HG03045 (cell line): ENCODE measurements at regions not wholly inside any gene's neighbourhood (a gene's known extent, or its start where the extent isn't known, plus 50 kb on each side); places are given as distances from the start of the nearest gene placed in this dataset.

Experiments
- ATAC-seq: cut with Tn5 transposase; IDR thresholded peaks from one replicate; pipeline ENCODE4 v1.9.1; 2021; ENCODE audit warnings: mild to moderate bottlenecking, moderate library complexity; ENCODE audit not compliant: unreplicated experiment

DNA sequence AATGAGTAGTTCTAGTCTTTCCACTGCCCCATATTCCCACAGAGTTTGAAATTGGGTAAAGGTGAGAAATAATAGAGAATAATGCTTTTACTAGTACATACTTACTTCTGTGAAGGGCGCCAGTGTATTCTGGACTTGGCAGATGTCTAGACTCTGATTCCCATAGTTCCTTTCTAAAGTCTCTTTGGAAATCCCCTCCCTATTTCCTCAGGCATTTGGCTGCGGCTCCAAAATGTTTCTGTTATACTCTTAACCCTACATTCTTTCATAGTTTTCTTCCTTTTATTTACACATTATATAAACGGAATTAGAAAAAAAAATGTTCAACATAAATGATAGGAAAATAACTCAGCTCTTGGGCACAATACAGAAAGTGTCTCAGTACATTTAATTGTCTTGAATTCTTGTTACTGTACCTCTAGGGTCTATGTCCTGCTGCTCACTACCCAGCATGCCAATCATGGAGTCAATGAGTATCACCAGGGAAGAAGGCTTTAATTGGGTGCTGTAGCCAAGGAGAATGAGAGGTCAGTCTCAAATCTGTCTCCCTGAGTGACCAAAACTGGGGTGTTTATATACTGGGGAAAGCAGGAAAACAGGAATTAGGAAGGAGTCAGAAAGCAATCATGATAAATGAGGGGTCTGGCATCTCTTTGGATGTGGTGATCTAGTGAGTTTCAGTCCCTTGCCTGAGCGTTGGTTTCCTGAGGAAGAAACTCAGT lies 147.8 kb upstream of the MMADHC start:
- no peak for ATAC-seq

DNA sequence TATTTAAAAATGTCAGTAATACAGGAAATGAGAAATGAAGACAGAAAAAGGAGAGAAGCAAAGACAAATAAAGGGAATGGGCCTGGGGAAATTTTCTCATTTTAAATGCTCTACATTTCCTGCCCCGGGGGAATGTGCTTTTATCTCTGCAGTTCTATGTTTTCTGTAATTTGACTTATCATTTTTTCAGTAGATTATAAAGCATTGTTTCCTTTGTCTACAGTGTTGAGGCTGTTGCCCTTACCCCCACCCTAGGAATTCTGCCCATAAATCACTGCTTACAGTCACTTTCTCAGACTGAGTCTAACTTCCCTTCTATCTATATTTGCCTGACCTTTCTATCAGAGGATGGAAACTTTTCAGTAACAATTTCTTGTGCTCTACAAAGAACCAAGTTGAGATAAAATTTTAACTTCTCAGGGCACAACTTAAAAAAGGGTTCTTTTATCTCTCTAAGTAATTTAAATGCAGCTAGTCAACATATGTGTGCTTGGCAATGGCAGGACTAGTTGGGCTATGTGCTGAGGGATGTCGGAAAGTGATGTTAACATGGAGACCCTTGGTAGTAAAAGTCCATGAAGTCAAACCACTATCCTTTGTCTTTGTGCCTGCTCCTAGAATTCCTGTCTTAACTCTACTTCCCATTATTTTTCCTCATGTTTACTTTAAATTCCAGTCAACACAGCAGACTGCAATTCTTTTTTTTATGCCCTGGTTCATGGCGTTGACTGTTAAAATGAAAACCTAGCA lies 146.5 kb upstream of the MMADHC start:
- no peak for ATAC-seq

DNA sequence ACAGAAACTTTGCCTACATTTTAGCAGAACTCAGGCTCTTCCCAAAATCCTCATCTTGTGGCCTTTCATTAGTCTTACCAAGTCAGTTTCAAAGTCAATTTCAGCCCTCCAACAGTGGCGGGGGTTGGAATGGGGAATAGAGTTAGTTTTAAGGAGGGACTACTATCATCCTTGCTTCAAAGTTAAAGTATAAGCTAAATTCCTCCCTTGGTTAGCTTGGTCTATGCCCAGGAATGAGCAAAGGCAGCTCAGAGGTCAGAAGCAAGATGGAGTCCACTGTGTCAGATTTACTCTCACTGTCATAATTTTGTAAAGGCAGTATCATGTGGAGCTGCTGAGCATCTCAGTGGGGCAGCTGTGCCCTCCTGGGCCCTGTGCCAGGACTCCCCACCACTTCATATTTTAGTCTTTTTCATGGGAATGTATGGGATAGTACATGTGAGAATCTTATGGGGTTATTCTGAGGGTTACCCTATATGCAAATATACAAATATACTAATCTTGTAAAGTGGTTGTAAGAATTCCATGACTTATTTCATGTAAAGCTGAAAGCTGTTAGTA lies 145.2 kb upstream of the MMADHC start:
- no peak for ATAC-seq

DNA sequence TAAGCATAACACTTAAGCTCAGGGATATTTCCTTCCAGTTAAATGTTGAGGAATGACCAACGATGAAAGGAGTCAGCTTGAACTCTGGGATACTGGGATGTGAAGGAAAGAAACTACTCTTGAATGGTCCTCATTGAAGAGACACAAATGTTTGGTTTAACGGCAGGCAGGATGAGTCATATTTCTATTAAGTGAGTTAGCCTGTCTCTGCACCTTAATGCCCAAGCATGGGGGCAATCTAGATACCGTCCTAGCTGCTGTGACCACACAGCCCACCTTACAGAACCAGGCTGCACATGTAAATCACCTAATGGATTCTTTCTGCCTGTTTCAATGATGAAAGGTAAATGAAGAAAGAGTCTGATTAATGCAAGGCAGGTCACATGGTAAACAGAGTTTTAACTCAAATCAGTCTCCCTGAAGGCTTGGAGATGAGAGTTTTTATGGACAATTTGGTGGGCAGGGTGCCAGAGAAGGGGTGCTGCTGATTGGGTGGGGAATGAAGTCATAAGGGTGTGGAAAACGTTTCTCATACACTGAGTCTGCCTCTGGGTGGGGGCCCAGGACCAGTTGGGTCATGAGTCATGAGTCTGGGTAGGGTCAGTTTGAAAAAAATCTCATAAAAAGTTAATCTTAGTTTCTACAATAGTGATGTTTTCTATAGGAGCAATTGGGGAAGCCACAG lies 144.6 kb upstream of the MMADHC start:
- no peak for ATAC-seq

DNA sequence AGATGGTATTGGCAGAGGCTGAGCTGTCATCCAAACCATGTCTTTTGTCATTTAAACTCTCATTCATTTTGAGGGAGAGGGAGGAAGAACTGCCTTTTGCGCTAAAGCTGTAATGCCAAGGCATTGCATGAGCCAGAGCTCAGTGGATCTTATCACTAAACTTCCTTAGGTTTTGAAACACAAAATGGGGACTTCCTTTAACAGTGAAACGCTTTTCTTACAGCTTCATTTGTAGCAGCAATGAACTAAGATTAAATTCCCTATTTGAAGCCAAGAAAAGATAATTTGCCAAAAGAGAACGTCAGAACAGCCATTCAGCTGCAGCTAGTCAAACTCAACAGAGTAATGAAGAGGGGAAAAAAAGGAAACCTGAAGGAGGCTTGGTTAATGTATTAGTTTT lies 143.5 kb upstream of the MMADHC start:
- no peak for ATAC-seq

DNA sequence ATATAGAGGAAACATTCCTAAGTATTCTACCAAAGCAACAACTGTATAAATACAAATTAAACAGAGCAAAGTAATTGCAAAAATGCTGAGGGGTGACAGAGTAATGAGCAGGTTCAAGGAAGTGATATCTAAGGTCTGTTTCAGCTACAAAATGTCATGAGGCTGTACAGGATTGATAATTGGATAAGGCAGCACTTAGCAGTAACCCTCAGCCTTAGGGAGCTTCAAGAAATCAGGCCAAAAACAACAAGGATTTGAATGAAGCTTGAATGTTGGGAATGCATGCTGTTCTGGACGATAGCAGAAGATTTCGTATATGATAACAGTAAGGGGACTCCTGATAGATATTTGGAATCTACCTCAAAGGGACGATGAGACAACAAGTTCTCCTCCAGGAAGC lies 142.0 kb upstream of the MMADHC start:
- no peak for ATAC-seq

DNA sequence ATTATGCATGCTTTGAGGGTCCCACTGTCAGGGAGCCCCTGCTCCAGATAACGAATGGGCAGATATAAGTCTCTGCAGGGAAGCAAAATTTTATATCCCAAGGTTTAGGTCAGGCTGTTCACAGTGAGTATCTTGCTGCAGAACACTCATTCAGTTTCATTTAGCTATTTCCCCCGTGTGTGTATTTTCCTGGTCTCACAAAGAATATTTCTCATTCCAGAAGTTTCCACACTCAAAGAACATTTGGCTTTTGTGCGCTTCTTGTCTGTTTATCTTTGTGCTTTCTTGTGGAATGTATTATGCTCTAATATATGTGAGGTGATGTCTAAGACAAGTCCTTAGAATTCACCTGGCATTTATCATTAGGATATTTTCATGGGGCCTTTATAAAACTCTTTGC lies 140.4 kb upstream of the MMADHC start:
- ATAC-seq, result no peak

DNA sequence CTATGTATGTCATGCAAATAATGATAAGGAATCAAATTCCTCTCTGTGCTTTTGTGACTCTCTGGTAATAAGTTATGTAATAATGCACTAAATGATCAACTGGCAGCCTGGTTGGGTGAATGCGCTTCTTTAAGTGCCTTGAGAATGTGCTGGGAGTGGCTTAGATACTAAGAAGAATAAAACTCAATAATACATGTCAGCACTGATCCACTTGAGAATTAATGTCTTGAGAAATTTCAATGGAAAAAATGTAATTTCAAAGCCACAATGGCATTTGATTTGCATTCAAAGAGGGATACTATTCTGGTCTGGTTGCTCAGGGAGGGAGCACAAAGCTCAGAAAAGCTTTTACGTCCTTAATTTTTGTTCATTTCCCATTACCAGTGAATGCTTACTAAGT lies 137.7 kb upstream of the MMADHC start:
- no peak for ATAC-seq

DNA sequence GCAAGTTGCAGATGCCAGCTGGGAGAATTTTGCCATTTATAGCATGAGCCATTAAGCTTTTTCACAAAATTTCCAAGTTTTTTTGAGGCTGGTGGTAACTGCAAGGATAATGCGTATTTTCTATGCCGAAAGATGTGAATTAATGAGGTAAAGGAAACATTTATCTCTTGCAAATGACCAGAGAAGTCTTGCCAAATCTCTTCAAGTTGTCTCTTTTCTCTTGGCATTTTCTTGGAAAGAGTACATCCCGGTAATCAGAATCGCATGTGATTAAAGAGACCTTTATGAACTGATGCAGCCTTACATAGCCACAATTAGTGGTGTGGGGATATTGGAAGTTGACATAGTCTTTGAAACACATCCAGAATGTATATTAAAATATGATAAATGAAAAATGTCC lies 136.5 kb upstream of the MMADHC start:
- no peak for ATAC-seq

DNA sequence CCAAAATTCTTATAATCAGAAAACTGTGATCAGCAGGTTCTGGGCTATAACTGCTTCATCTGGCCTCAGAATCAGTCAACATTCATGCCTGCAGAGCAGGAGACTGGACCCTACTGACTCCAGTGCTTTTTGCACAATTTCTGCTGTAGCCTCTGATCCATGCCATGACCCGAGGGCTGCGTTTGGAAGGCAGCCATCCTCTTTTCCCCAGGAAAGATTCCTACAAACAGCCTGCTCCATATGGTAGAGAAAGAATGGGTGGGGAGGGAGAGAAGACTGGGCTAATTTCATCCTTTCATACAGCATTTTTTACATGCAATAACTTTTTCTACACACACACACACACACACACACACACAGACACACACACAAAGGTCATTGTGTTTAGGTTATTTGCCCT lies 133.0 kb upstream of the MMADHC start:
- ATAC-seq, result no peak

DNA sequence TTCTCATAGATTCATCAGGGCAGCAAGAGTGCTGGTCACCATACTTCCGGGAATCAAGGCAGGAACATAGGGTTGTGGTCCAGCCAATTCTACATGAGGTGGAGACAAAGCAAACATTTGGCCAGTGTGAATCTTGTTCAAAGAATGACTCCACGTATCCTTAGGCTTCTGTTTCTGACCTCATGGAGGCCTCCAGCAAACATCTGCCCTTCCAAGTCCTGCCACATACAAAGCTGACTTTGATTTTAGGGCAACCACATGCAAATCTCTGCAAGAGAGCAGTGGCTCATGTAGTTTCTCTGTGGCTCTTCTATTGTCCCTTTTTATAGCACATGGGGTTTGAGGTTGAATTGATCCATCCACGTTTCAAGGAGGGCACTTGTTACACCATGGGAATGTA lies 132.1 kb upstream of the MMADHC start:
- no peak for ATAC-seq

DNA sequence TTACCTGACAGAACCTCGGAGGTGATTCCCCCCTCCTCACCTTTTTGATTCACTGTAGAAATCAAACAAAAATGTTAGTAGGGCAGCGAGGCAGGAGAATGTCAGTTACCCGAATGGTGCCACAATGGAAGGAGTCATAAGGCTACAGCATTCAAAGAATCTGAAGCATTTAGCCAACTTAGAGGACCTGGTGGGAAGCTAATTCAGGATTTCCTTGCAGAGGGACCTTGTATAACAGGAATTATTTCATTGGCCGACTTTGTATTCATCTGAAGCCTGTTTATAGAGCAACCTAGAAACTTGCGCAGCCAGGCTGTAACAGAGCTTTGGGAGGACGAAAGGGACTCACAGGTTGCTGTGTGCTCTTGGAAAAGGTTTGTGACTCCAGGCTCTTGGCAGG lies 129.1 kb upstream of the MMADHC start:
- no peak for ATAC-seq

DNA sequence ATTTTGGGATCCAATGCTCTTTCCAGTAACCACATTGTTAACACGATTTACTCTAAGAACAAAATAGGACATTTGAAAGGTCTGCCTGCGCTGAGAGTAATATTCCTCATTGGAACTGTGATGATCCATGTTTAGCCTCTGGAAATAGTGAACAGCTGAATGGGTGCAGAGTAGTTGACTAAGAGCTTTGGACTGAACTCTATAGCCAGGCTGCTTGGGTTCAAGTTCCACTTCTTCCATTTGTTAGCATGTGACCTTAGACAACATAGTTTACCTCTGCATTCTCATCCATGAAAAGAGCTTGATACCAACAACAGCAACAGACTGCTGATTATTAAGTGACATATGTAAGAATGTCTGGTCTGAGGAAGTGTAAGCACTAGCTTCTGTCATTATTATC lies 128.3 kb upstream of the MMADHC start:
- no peak for ATAC-seq

DNA sequence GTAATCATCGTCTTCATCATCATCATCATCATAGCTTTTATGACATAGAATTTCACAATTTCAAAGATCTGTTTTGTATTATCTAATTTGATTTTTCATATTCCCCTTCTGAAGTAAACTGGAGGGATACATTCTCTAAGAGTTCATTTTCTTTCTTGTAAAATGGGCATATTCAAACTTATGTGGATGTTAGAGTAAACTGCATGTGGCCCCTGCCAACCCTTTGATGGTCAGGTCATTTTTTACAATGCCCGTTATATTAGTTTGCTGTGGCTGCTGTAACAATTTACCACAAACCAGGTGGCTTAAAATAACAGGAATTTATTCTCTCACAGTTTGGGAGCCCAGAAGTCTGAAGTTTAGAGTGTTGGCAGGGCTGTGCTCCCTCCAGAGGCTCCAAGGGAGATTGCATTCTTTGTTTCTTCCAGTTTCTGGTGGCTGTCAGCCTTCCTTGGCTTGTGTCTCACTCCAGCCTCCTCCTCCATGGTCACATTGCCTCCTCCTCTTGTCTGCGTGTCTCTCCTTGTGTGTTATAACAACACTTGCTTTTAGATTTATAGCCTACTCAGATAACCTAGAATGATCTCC lies 127.5 kb upstream of the MMADHC start:
- no peak for ATAC-seq

DNA sequence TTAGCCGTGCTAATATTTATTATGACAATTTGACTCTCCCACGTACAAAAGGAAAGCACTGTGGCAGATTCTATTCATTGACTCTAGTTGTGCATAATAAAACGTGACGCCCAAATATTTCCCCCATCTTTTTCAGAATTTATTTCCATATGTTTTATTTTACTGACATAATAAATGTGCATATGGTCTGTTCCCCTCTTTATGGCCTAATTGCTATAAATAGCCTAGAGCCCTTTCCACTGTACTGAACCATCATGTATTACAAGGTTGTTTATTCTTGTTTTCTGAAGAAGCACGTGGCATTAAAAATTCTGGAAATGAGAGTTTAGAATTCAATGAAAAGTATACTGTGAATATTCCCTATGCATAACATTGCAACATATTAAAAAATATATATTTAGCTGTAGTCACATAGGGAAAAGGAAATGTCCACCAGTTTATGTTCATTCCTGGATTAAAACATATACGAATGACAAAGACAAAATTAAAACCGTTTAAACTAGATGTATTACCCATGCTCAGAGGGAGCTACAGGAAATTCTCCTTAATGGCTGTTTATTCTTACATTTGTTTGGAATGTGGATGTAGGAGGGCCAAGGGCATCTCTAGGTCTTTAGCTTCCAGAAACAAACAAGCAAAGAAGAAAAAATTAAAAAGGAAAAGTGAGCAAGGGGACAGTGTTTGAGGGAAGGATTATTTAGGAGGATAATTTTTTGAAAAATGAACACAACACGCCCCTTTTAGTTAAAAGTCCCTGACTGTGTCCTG lies 122.1 kb upstream of the MMADHC start:
- ATAC-seq, result no peak

DNA sequence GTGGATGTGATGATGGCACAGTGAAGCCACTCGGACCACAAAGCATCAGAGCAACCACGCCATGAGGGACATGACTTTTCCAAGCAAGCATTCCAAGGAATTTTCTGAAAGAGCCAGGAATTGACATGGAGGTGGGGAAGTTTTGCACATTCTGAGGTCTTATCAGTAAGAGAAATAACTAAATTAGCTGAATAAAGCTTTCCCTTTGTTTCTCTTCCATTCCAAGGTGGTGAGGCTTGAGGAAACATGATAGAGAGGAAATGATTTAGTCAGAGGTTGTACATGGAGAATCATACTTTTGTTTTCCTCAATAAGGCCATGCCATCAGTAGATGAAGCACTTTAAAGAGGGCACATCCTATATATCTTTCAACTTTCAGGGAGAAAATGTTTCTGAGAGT lies 115.7 kb upstream of the MMADHC start:
- ATAC-seq, result no peak

DNA sequence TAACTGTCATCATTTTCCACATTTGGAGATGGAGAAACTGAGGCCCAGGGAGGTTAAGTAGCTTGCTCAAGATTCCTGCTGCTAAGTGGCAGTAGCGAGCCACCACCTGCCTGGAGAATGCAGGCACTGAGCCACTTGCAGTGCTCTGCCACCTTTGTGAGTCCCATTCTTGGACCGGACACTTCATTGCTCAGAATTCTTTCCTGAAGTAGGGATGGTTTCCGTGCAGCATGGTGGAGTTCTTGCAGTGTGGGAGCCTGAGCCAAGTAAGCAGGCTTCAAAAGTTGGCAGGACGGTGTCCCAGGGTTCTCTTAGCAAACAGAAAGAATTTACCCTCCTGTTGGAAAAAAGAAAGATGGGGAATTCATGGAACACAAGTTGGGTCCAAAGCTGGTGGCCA lies 115.0 kb upstream of the MMADHC start:
- ATAC-seq, result no peak

DNA sequence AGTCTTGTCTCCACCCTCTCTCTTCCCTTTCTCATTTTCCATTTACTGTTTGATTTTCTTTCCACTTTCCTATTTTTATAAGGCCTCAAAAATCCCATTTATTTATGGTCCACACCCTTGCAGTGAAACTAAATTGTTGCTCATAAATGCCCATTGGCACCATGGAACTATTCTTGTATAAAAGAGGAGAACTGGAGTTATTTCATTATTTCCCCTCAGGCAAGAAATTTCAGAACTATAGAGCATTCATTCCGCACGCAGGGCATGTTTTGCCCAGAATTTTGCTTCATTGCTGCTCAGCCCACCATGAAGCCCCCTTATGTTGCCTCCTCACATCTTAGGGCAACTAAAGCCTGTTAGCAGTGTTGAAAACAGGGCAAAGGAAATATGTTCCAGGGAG lies 113.7 kb upstream of the MMADHC start:
- ATAC-seq, result no peak

DNA sequence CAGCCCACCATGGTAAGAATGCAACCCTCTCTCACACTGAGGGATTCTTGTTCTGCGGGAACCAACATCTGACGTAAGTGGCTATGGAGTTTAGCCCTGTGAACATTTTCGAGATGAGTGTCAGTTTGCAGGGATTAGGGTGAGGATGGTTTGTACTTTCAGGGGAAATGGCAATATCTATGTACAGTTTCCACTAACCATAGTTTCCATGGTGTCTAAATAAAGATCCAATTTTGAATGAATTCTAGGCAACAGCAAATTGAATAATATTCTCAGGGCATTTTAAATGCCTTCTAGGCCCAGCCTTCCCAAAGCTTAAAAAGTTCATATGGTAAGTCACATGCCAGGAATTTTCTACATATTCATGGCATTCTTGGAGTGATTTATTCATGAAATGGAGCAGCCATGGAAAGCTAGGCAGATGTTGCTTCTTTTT lies 105.4 kb upstream of the MMADHC start:
- ATAC-seq, result no peak

DNA sequence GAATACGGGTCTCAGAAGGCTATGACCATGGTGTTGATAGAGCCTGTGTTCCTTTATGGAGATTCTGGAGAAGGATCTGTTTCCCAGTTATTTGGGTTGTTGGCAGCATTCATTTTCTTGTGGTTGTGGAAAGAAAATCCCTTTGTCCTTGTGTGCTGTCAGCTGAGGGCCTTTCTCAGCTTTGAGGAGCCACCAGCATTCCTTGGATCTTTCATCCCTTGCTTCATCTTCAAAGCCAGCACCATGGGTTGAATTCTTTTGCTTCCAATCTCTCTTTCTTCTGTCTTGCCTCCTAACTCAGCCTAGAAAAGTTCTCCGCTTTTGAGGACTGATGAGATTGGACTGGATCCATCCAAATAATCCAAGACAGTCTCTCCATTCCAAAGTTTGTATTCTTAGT lies 103.2 kb upstream of the MMADHC start:
- ATAC-seq, result no peak

DNA sequence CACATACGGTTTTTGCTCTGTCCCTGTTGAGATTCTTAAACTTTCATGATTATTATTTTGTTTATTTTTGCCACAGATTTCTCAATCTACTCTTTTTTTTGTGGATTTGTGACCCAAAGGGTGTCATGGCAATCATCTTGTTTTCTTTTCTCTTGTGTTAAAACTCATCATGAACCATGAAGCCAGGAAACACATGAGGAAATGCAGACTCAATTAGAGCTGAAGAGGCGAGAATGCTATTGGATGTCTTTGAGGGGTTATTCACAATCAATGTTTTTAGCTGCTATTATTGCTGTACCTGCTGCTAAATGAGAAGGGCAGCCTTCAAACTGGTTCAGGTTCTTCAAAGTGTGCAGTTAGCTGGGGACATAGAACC lies 99.5 kb upstream of the MMADHC start:
- no peak for ATAC-seq
